Putamen (tissue), 1 donor: ENCODE measurements at regions not wholly inside any gene's neighbourhood (a gene's known extent, or its start where the extent isn't known, plus 50 kb on each side); places are given as distances from the start of the nearest gene placed in this dataset.
"Not testable (repeated sequence)": the region's sequence is repeated elsewhere in the genome, so short reads cannot be mapped to it uniquely, and the experiment has no call there.

ENCODE experiments used
- DNase-seq: peaks from one replicate; pipeline ENCODE4 v3.0.0-alpha.2; 2016; ENCODE audit warnings: low spot score

DNA sequence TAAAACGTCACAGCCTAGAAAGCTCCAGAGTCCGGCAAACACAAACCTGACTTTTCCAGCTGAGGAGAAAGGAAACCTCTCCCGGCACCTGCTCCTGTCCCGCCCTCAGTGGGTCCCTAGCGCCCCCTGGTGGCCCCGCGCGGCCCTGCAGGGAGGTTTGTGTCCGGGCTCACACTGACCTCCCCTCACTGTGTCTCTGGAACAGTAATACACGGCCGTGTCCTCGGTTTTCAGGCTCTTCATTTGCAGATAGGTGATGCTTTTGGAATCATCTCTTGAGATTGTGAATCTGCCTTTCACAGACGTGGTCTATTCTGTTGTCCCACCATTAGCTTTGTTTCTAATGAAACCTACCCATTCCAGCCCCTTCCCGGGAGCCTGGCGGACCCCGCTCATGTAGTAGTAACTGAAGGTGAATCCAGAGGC, 731.2 kb downstream of the TMEM121 start:
- not testable (repeated sequence) for DNase-seq

DNA sequence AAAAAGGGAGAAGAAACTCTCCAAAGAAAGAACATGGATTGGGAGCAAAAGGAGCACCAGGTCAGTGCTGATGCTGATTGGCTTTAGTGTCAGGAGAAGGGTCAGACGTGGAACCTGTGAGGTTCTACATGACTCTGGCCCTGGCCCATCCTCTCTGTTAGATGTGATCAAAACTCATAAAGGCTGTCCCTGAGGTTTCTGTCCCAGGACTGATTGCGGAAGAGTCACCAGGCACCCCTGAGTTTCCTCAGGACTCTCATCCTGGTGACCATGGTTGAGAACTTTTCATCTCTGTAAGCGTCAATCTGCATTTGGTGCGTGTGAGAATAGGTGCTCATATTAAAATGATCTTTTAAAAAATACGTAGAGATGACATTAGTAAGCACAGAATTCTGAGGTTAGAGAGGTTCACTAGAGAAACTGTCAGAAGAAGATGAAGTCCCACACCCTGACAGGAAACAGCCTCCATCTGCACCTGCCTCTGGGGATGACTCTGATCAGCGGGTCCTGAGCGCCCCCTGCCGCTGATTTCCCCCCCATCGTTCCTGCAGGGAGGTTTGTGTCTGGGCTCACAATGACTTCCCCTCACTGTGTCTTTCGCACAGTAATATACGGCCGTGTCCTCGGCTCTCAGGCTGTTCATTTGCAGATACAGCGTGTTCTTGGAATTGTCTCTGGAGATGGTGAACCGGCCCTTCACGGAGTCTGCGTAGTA, 741.8 kb downstream of the TMEM121 start:
- DNase-seq, result no peak

DNA sequence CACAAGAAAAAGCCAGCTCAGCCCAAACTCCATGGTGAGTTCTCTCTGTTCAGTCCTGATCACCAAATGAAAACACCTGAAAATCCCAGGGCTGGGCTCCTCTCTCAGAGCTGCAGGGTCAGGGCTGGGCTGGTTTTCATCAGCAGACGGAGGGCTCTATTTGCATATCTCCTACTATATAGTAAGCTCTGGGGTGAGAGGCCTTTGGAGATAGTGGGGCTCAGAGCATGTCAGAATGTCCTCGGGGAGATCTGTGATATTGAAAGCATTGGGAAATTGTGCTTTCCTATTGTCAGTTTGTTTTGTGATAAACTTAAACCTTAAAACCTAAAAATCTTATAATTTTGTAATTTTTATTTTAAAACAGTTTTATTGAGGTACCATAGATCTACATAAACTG, 742.6 kb downstream of the TMEM121 start:
- DNase-seq, result no peak

DNA sequence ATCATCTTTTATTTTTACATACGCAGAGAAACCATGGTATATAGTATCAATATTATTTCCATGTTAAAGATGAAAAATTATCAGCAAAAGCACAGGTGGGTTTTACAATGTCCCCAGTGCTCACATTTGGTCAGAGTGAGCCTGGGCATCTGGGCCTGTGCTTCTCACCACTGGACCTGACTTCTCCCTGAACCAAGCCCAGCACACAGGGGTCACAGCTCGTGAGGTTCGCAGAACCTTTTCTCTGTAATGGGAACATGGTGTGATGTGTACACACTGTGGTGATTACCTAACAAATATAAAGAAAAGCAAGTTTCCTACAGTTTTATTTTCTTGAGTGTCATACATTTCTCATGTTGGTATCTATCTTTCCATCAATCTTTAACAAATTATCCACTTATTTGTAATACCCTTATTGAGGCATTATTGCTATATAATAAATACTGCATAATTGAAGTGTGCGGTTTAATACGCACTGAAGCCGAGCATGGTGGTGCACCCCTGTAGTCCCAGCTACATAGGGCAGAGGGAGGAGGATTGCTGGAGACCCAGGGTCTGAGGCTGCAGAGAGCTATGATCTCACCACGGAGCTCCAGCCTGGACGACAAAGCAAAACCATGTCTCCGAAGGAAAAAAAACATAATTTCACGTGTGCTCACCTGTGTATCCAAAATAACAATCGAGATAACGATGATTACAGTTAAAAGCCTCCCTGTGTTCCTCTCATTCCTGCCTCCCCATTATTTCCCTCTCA, 743.2 kb downstream of the TMEM121 start:
- no peak for DNase-seq

DNA sequence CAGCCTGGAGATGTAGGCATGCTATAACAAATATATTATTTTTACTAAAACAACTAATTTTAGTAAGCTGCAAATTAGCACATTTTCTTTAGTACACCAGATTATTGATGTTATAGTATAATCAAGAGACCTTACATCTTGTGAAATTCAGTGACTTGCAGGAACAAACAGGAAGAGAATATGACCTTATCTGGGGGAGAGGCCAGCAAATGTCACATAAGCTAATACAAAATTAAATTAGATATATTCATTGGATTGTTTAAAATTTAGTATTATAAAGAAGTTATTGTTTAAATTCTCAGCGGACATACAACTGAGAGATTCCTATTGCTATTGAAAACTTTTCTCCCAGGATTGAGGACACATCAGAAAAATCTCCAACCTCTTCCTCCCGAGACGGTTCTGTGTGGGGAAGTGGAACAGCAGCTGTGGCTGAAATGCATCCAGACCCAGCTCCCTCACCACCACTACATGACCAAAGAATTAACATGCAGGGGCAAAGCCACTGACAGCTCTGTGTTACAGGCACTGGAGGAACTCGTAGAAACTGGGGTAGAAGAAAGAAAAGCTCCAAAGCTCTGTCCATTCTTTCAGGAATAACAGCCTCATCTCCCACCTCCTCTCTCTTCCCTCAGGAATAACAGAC, 744.2 kb downstream of the TMEM121 start:
- not testable (repeated sequence) for DNase-seq

DNA sequence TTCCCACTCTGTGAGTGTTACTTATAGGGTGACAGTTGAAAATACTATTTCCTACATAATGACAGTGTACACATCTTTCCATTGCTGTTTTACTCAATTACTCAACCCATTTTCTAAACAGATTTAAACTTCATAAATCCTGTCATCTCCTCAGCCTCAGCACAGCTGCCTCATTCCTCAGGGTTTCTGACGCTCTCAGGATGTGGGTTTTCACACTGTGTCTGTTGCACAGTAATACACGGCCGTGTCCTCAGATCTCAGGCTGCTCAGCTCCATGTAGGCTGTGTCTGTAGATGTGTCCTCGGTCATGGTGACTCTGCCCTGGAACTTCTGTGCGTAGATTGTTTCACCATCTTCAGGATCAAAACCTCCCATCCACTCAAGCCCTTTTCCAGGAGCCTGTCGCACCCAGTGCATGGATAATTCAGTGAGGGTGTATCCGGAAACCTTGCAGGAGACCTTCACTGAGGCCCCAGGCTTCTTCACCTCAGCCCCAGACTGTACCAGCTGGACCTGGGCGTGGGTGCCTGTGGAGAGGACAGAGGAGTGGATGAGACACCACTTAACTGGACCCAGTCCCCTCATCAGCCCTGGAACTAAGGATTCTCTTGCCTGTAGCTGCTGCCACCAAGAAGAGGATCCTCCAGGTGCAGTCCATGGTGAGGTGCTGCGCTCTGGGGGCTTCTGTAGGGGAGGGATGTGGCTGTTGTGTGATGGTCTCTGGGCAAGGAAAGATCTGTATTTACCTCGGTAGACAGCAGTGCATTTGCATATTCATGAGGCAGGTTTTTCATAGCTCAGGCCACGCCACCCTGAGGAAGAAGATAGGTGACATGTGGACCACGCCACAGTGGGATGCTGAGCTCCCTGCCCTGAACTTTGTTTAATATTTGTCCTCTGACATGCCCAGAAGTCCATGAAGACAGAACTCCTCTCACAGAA, 750.2 kb downstream of the TMEM121 start:
- DNase-seq, result no peak

DNA sequence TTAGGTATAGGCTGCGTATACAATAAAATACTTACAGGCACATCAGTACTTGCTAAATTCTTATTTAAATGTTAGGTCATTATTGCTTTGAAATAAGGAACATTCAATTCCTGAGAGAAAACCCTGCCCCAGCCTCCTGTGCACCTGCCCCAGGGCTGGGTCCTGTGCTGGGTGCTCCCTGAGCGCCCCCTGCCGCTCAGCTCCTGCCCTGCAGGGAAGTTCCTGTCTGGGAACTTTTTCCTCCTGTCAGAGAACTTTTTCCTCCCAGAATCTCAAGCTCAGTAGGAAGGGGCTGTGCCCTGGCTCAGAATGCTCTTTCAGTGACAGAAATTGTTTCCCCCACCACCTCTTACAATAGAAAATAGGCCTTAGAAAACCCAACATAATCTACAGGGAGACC, 751.1 kb downstream of the TMEM121 start:
- no peak for DNase-seq

DNA sequence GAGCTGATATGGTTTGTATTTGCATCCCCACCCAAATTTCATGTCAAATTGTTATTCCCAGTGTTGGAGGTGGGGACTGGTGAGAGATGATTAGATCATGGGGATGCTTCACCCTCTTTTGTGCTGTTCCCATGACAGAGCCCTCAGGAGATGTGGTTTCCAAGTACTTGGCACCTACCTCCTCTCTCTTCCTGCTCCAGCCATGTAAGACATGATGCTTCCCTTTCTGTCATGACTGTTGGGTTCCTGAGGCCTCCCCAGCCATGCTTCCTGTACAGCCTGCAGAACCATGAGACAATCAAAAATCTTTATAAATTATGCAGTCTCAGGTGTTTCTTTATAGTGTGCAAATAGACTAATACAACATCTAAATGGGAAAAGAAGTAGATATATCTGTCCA, 754.5 kb downstream of the TMEM121 start:
- no peak for DNase-seq

DNA sequence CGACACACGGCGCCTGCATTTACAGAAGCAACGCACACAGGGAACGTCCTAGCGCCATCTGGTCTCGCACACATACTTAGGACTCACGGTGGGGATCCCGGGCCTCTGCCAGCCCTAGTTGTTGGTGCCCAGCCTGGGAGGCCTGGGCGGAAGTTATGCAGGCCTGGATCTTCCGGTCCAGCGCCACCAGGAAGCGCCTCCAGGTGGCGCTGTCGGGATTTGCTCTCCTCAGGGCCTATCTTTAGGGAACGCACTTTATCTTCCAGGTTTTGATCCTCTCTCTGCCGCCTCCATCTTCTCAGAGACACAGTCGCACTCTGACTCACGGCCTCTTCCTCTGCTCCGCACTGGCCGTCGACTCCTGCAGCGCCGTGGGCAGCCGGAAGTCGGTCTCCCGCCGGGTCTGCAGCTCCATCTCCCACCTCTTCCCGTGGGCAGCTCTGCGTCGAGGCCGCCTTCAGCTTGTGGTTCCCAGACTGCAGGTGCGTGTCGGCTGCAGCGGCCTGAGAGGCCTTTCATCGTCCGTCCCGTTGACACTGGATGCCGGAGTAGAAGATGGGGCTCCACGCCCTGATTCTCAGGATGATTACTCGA, 760.4 kb downstream of the TMEM121 start:
- DNase-seq, result no peak

DNA sequence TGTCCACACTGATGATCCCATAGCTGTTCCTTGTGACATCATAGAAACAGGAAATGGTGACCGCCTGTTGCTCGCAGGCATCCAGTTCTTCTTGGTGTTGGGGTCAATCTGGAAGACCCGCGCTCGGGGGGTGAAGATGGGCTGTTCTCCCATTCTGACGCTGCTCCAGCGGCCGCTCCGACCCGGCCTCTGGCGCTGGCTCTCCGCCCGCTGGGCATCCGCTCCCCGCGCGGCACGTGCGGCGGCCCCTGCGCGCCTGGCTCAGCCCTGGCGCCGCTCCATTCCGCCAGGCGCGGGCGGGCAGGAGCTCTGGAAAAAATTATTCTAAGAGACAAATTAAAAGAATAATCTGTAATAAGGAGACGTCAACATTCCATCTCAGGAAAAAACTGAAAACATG, 761.1 kb downstream of the TMEM121 start:
- no peak for DNase-seq

DNA sequence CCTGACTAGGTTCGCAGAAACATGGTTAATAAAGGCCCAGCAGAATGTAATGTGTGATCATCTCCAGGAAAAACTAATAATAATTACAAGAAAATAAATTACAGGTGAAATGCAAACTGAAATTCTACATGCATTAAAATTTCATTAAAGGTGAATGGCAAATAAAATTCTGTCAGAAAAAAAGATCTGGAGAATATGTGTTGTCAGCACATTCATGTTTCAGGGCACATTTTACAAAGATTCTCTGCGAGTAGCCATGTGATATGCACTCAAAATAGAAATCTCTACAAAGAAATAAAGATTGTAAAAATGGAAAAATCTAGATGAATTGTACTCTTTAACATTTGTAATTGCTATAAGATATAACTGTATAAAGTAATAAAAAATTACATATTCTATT, 765.2 kb downstream of the TMEM121 start:
- DNase-seq, result no peak

DNA sequence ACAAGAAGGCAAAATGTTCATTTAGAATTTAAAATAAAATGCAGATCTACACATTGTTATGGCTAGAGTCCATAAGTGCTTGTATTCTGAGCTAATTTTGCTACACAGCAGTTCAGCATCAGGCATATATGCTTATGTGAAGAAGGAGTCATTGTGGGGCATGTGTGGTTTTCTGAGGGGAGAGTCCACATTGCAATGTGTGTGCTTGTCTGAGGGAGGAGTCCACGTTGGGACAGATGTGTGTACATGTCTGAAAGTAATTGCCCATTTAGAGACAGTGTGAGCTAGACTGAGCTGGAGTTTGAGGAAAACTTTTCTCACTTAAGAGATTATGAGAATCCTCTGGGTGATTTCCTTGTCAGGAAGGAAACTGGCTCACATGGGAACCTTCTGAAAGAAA, 767.9 kb downstream of the TMEM121 start:
- no peak for DNase-seq

DNA sequence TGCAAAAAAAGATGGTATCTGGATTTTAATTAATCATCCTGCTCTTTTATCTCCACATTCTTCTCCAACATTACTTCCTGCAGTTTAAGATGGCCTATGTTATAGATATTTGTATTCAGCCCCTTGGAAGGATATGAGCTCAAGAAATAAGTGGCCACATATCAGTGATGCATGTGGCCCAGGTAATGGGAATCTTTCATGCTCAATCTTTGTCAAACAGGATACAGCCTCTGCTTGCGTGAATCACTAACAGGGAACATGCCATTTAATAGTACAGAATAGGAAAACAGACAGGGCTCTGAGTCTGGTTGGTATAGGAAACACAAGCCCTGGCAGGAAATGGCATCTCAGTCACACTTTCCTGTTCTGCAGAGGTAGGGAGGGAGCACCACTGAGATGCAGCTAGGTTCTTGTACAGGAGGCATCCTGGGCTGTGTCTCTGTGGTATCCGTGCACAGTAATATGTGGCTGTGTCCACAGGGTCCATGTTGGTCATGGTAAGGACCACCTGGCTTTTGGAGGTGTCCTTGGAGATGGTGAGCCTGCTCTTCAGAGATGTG, 774.6 kb downstream of the TMEM121 start:
- not testable (repeated sequence) for DNase-seq

DNA sequence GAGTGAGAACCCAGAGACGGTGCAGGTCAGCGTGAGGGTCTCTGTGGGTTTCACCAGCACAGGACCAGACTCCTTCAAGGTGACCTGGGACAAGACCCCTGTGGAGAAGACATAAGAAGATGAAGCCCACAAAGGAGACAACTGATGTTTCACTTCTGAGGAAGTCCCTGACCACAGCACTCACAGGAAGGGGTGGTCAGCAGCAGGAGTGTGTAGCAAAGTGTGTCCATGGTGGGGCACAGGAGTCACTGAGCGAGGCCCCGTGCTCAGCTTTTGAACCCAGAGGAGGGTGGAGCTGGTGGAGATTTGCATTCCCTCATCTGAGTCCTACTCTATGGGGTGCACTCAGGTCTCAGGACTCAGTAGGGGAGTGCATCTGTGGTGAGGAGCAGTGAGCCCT, 775.2 kb downstream of the TMEM121 start:
- DNase-seq, result not testable (repeated sequence)

DNA sequence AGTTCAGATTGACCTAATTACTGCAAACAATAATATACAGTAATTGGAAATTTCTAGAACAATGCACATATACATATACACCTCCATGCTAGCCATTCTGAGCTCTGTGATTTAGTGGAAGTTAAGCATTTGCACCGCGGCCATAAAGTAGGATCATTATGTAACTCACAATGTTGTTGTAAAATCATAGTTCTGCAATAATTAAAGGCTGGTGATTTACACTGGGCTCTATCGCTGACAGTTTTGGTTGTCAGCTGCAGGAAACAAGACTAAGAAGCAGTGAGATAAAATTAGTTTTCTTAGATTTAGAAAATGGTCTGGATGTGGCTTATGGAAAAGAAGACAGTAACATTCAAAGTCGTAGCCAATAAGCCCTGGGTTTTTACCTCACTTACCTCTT, 776.3 kb downstream of the TMEM121 start:
- DNase-seq, result no peak

DNA sequence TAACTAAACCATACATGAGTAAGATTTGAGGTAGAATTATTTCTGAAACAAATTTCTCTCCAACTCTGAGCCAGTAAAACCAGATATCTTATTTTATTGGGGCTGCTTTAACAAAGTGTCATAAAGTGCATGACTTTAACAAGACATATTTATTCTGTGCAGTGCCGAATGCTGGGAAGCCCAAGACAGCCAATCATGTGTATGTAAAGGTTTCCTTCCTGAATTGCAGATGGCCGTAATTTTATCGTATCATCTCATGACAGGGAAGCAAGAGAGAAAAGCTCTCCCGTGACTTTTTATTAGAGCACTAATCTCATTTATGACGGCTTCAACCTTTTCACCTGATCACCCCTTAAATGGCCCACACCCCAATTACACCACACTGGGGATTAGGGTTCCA, 777.9 kb downstream of the TMEM121 start:
- DNase-seq, result no peak

DNA sequence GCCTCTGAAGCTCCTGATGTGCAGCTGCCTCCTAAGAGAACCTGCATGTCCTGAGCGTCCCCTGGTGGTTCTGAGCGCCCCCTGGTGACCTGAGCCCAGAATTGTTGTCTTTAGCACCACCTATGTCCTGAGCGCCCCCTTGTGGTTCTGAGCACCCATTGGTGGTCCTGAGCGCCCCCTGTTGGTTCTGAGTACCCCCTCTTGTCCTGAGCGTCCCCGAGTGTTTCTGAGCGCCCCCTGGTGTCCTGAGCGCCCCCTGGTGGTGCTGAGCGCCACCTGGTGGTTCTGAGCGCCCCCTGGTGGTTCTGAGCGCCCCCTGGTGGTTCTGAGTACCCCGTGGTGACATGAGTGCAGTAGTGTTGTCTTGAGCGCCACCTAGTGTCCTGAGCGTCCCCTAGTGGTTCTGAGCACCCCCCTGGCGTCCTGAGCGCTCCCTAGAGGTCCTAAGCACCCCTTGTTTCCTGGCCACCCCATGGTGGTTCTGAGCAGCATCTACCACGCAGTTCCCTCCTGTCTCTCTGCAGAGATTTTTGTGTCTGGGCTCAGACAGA, 782.5 kb downstream of the TMEM121 start:
- DNase-seq, result no peak

DNA sequence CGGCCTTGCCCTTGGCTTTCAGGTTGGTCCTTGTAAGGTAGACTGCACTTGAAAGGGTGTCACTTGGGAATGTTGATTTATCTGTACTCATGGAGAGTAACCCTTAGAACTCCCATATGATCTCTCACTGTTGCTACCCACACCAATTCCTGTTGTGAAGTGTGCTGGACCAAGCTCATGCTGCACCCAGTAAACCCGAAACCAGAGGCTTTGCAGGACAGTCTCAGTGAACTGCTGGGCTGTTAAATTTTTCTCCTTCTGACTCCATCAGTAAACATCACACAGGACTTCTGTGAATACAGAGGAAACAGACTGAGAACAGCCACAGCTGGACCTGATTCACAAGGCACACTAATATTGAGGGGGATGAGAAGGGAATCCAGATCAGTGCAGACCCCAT, 783.0 kb downstream of the TMEM121 start:
- DNase-seq, result no peak

DNA sequence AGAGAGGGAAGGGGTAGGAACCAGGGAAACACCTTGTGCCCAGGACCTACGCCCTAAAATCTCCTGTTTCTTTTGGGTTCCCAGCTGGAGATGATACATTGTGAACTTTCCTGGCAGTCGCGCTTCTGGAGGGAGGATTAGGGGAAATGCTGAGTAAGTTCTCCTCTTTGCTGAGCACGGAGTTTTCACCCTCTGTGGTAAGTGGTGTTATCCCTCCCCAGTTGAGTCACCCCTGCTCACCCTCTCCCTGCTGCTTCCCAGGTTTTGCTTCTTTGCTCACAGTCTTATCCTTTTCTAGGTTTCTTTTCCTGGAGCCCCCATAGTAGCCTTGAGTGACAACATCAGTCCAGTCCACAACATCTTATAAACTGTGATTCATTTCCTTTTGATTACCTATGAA, 789.1 kb downstream of the TMEM121 start:
- DNase-seq, result no peak

DNA sequence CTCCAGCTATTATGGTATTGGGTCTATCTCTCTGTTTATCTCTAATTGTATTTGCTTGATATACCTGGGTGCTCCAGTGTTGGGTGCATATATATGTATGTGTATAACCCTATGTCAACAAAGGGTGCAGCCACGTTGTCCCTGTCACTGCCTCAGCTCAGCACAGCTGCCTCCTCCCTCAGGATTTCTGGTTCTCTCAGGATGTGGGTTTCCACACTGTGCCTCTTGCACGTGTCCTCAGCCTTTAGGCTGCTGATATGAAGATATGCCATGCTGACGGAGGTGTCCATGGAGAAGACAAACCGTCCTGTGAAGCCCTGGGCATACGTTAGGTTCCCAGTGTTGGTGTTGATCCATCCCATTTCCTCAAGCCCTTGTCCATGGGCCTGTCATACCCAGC, 791.2 kb downstream of the TMEM121 start:
- no peak for DNase-seq

DNA sequence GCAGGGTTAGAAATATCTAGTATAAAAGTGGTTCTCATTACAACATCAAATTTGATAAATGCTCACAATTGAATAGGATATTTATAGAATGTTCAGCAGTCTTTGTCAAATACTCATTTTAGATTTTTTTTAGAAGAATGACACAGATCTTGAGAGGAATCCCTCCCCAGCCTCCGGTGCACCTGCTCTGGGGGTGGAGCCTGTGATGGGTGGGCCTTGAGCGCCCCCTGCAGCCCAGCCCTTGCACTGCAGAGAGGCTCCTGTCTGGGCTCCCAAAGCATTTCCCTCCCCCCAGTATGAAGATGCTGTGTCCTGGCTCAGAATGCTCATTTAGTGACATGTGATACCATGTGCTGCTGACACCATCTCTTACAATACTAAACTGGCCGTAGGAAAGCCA, 792.3 kb downstream of the TMEM121 start:
- DNase-seq, result no peak
